GM21619 (cell line): ENCODE measurements at regions not wholly inside any gene's neighbourhood (a gene's known extent, or its start where the extent isn't known, plus 50 kb on each side); places are given as distances from the start of the nearest gene placed in this dataset.
"Not testable (repeated sequence)": the region's sequence is repeated elsewhere in the genome, so short reads cannot be mapped to it uniquely, and the experiment has no call there.

Experiments used
- ATAC-seq: cut with Tn5 transposase; IDR thresholded peaks from one replicate; pipeline ENCODE4 v1.9.1; 2021; ENCODE audit not compliant: unreplicated experiment

- ATAC-seq: no peak
These were observed 342.7 kb upstream of the USP9Y start for GRCh38 chrY:12358337-12358736.

DNA sequence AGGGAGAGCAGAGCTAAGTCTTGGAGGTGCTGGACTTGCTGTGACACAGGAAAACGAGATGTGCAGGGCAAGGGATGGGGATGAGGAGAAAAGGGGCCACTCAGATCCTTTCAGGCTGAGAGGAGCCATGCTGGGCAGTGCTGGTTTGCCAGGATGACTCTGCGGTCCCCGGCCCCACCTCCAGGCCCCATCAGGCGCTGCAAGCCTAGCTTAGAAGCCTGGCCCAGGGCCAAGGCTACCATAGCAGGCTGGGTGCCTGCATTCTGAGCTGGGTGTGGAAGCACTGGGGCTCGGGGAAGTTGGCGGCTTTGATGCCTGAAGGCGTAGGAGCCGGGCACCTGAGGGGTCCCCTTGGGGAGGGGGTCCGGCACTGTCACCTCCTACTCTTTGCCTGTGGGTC, 341.2 kb upstream of the USP9Y start:
- ATAC-seq: no peak

DNA sequence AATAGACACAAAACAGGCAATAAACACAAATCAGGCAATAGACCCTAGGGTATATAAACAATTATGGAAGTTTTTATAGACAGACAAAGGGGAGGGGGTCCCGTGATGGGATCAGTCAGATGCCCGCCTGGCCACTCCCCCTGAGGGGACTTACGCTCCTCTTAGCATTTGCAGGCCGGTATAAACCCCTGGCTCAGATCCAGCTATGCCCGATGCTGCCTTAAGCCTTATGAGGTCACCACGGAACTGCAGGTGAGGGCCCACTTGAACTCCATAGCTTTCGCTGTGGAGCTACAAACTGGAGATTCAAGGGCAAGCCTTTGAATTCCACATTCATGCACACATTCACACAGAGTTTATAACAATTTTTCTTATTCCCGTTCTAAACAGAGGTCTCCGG, 340.5 kb upstream of the USP9Y start:
- no peak for ATAC-seq

GRCh38 chrY:12365311-12365910, 335.6 kb upstream of the USP9Y start:
- no peak for ATAC-seq

DNA sequence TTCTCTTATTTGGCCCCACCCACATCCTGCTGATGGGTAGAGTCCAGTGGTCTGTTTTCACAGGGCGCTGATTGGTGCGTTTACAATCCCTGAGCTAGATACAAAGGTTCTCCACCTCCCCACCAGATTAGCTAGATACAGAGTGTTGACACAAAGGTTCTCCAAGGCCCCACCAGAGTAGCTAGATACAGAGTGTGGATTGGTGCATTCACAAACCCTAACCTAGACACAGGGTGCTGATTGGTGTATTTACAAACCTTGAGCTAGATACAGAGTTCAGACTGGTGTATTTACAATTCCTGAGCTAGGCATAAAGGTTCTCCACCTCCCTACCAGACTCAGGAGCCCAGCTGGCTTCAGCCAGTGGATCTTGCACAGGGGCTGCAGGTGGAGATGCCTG, 326.4 kb upstream of the USP9Y start:
- ATAC-seq: not testable (repeated sequence)

DNA sequence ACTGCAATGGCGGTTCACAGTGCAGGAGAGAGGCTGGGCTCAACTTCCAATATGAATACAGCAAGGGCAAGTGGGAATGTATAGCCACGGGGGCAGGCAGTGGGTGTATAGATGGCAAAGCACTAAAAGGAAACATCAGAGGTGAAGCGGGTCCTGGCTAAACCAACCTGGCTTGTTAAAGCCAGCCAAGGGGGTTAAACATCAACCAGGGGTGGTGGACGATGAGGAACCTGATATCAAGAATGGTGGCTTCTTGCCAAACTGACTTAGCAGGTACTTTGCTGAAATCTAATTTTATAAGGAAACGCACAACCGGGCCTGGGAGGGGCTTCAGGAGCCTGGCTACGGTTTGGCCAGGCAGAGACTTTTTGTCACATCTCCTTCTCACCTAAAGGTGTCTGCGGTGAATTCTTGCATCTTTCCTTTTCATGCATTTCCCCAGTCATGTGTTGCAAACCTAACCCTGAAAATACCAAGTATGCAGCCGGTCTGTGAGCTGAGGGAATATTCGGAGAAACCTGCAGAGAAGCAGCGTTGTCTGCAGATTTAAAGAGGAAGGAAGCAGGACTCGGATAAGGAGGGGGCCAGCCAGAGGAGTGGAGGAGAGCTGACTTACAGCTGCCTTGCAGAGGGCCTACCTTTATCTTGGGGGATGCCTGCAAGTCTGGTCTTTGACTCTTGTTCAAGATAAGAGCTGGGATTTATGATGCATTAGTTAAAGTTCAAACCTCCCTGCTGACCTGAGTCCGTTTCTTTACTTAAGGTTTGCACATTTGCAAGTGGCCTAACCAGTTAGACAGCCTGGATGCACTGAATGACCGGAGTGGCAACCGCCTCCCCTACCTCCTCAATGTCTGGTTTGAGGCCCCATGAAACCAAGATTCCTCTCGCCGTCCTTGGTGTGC, 309.1 kb upstream of the USP9Y start:
- not testable (repeated sequence) for ATAC-seq

GRCh38 chrY:12393190-12393589, 307.8 kb upstream of the USP9Y start:
- ATAC-seq: no peak

DNA sequence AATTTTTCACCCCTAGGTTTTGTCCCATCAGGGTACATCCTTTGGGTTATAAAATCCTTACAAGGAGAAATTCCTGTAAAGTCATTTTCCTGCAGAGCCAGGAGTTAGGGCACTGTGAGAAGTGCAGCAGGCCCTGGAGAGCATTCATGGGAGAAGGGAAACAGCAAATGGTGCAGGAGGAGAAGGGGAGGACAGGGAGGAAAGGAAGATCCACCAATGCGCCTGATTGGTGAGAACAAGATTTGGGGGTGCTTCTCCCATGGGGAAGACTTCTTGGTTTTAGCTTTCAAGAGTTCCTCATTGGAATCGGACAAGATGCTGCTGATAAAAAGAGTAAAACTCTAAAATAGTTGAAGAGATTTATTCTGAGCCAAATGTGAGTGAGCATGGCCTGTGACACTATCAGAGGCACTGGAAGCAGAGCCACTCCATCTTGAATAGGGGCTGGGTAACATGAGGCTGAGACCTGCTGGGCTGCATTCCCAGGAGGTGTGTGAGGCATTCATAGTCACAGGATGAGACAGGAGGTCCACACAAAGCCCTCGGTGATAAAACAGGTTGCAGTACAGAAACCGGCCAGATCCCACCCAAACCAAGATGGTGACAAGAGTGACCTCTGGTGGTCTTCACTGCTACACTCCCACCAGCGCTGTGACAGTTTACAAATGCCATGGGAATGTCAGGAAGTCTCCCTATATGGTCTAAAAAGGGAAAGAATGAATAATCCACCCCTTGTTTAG, 305.5 kb upstream of the USP9Y start:
- not testable (repeated sequence) for ATAC-seq

GRCh38 chrY:12403916-12404315, 297.1 kb upstream of the USP9Y start:
- no peak for ATAC-seq

DNA sequence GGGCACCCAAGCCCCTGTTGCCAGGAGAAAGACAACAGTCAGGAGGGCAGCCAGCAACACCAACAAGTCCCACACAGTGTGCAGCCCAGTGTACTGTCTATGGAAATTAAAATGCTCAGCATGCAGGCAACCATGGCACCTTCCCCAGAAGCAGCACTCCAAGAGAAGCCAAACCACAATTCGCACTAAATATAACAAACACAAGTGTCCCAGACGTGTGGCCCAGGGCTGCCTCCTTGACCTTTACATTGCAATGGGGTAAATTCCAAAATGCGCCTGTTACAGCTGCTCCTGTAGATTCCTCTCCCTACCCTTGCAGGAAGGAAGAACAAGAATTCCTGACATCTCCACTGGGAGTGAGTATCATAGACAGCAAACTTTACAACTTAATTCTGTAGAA, 292.8 kb upstream of the USP9Y start:
- no peak for ATAC-seq

GRCh38 chrY:12410696-12411095, 290.3 kb upstream of the USP9Y start:
- no peak for ATAC-seq

DNA sequence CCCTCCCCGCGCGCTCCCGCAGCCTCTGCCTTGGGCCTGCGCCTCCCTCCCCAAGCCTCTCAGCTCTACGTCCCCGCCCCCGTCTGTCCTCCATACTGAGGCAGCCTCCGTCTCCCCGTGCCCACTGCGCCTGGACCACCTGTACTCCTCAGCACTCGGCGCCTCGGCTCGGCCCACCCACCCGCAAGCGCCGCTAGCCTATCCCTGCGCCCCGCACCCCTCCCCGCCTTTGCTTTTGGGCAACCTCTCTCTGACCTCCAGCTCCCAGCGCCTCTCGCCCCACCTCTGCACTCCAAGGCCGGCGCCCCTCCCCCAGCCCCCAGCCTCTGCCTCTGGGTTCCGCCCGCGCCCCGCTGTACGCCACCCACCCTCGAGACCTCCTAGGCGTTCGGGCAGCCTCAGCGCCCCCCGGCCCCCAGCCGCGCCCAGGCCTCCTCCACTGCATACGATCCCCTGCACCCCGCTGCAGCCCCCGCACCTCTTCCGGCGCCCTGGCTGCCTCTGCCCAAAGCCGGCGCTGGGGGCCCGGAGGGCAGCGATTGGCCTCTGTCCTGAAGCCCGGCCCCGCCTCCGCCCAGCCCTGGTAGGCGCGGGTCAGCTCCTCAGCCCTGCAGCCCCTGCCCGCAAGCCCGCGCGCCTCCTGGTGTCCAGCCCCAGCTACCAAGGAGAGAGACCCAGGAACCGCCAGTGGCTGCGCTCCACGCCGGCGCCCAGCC, 279.8 kb upstream of the USP9Y start:
- no peak for ATAC-seq

GRCh38 chrY:12421788-12422124, 279.3 kb upstream of the USP9Y start:
- ATAC-seq: no peak

- ATAC-seq: no peak
These were observed 278.5 kb upstream of the USP9Y start for GRCh38 chrY:12422536-12422935.

DNA sequence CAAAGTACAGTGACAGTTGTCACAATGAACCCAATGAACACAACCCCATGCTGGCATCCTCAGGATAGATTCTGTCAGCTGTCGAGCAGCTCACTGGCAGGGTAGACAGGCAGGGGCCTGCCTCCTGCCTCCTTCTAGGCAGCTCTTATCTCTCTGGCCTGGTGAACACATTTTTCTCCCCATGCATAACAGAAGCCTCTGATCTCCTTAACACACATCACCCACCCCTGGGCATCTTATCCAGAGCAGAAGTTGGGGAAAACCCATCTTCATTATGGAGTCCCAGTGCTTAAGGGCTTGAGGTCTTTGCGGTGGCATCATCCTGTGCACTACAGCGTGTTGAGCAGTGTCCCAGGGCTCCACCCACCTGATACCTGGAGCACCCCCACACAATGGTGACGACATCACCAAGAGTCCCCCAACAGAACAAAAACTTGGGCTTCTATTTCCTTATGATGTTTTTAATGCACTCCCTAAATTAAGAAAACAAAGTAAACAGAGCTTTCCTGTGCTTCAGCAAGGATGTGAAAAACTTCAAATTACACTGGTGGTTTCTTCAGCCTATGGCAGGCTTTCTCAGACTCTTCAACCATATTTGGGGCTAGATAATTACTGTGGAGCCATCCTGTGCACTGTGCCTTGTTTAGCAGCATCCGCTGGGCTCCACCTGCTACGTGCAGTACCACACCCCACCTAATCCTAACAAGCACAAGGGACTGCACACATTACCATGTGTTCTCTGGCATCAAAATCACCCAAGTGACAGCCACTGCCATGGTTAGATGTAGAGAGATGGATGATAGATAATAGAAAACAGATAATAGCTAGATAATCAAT, 277.4 kb upstream of the USP9Y start:
- no peak for ATAC-seq

DNA sequence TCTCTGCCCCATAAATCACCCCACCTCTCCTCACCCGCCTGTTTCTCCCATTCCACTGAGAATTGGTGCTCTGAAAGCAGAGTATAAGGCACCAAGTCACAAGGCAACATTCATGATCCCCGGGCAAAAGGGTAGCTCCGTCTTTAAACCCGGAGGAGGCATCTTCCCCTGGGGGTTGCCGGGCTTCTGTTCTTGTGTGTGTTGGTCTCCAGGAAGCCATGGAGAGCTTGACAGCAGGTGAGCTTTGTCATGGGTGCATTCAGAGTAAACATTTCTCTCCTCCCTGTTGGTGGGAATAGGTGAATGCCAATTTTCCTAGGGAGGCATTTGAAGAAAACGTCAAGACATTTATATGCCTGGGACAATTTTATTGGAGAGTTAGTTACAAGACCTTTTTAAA, 275.5 kb upstream of the USP9Y start:
- no peak for ATAC-seq

- ATAC-seq: no peak
These were observed 273.7 kb upstream of the USP9Y start for GRCh38 chrY:12427361-12427760.

GRCh38 chrY:12431546-12431945, 269.5 kb upstream of the USP9Y start:
- no peak for ATAC-seq

- not testable (repeated sequence) for ATAC-seq
These were observed 262.2 kb upstream of the USP9Y start for GRCh38 chrY:12438823-12439222.

- ATAC-seq: no peak
These were observed 256.8 kb upstream of the USP9Y start for GRCh38 chrY:12444200-12444599.
